GM21447 (cell line): ENCODE measurements at regions not wholly inside any gene's neighbourhood (a gene's known extent, or its start where the extent isn't known, plus 50 kb on each side); places are given as distances from the start of the nearest gene placed in this dataset.
"Not testable (repeated sequence)": the region's sequence is repeated elsewhere in the genome, so short reads cannot be mapped to it uniquely, and the experiment has no call there.

Source experiments
- ATAC-seq: cut with Tn5 transposase; IDR thresholded peaks from one replicate; pipeline ENCODE4 v1.9.1; 2021; ENCODE audit not compliant: unreplicated experiment

DNA sequence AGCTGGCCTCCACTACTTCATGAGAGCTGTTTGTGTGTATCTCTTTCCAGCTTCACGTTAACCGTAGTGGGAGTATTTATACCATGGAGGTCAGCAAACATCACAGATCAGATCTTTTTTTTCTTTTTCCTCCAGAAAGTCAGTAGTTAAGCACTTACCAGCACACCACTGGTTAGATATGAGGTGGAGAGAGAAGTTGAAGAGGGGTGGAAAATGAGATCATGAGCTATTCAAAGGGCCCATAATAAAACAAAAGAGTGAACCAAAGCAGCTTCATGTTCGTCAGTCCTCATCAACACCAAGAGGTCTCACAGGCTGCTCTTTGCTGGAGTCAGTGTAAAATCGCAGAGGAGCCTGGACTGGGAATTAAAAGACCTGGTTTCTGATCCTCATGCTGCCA is 125.1 kb upstream of the SGK1 start:
- ATAC-seq: no peak

- no peak for ATAC-seq
Observed at GRCh38 chr6:134442073-134442472, 124.2 kb upstream of the SGK1 start.

DNA sequence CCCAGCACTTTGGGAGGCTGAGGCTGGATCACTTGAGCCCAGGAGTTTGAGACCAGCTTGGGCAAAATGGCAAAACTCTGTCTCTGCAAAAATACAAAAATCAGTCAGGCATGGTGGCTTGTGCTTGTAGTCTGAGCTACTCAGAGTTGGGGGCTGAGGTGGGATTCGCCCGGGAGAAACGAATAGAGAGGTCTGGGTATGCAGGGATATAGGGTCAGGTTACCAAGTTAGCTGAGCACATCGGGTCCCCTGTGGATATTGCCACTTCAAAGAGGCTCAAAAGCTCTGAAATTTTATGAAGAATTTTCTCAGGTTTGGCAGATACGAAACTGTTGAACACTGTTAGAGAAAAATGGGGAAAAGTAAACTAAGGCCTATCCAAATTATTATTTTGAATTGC is 120.9 kb upstream of the SGK1 start:
- no peak for ATAC-seq

DNA sequence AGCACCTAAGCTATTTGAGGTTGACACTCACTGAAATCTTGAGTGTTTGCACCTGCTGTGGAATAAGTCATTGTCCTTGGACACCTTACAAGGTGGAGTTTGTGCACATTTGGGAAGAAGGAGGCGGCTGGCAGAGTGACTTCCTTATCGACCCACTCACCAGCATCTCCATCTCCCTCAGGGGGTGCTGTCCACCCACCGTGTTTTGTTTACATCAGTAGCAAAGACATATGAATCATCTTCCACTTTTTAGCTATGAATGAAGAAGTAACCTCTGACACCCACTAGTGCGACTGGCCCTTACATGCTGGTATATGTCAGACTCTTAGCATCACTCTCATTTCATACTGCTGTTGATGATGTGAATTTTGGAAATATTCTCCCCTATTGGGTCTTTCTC is 119.5 kb upstream of the SGK1 start:
- peak; percentile 44 for ATAC-seq

DNA sequence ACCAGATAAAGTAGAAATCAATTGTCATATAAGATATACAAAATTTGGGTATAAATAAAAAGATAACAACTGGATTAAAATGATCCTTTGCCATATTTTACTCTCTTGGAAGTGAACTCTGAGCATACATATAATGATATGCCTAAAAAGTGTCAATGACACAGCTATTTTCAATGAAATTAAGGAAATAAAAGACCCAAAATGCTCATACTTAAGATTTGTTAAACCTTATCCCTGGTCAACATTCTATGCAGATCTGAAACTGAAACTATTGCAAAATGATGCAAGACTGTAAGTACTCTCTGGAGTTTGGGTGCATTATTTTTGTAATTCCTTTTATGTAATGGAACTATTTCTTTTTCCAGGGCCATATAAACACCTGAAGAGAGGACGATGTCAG is 119.0 kb upstream of the SGK1 start:
- ATAC-seq: no peak

DNA sequence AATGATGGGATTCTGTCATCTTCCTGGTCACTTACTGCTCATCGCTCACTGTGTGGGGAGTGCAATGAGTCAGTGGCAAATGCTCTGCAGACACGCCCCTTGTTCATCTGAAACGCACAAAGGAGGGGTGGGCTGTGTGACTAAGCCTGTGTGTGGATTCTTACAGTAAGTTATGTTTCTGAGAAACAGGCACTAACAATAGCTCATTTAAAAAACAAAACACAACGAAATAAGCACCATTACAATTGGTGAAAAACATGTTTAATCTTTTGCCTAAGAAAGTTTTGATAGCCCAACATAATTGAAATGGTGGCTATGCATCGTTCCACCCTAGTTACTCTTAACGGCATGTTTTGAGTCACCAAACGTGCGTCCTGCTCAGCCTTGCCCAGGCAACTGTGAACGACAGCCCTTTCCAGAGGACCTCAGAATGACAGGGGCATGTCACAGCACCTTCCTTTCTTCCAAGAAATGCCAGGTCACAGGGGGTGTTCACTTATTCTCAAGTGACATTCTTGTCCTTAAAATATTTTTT is 118.4 kb upstream of the SGK1 start:
- ATAC-seq: peak; percentile 89

DNA sequence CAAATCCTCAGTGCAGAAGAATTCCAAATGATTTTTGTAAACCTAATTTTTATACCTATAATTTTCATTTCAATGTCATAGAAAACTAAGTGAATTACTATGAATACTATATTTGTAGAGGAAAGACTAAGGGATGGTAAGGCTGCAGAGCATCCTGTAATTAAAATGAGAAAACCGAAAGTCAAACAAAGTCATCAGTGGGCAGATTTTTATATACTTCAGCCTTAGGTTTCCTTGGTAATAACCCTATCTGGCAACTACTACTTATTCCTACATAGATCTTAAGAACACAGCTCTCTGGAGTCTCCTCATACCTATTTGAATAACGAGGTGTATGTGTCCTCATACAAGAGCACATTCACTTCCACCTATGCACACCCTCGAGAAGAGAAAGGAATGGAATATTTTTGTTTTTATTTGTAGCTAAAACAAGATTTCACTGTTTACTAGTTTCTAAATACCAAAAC is 117.9 kb upstream of the SGK1 start:
- ATAC-seq: peak; percentile 24

DNA sequence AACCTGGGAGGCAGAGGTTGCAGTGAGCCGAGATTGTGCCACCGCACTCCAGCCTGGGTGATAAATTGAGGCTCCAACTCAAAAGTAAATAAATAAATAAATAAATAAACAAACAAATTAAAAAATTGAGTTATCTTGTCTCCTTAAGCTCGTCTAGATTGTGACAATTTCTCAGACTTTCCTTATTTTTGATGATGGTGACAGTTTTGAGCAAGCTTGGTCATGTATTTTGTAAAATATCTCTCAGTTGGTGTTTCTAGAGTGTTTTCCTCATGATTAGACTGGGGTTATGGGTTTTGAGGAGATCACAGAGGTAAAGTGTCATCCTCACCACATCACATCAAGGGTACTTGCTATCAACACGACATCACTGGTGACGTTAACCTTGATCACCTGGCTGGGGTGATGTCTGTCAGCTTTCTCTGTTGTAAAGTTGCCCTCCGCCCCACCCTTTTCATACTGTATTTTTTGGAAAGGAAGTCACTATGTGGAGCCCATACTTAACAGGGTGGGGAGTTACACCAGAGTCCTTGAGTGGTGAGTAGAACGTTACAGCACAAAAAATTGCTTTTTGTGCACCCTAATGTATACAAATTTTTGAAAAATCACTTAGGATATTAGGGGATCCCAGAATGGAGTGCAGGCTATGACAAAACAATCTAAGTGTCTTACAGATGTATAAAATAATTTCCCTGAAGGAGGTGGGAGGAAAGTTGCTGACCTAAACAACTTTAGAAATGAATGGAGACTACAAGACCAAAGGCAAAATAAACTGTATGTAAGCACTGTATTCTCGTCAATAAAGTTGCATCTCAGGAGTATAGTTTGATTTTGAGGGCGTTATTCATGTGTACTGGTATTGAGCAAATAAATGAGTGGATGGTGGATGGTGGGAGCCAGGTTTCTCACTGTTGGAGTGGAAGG is 116.4 kb upstream of the SGK1 start:
- ATAC-seq: no peak

DNA sequence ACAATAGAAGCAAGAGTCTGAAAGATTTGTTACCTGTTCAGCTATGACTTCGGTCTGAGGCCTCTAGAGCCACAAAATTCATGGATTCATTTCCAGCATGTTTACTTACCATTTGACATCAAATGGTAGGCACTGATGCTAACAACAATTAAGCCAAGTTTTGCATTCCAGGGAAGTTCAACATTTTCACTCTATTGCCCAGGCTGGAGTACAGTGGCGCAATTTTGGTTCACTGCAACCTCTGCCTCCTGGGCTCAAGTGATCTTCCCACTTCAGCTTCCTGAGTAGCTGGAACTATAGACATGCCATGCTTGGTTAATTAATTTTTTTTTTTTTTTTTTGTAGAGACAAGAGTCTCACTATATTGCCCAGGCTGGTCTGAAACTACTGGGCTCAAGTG is 114.1 kb upstream of the SGK1 start:
- ATAC-seq: no peak

DNA sequence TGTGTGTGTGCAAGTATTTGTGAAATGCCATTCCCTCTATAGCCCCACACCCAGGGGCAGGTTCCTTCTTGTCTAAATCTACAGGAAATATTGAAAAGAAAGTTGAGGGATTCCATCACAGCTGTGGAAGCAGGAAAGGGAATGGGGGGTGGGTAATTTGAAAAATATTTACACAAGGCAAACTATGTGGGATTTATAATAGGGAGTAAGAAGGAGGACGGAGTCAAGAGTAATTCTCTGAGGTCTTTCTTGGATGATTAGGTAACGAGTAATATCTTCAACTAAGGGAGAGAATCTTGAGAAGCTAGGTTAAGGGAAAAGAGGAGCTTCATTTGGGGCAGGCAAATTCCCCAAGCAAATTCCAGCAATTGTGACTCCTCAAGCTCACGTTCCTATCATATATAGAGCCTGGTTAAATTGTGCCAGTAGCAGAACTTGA is 113.5 kb upstream of the SGK1 start:
- no peak for ATAC-seq

GRCh38 chr6:134429861-134430380 is 112.0 kb upstream of the SGK1 start:
- no peak for ATAC-seq

- no peak for ATAC-seq
Observed at GRCh38 chr6:134427721-134428120, 109.8 kb upstream of the SGK1 start.

GRCh38 chr6:134426623-134427022 is 108.7 kb upstream of the SGK1 start:
- ATAC-seq: no peak

- ATAC-seq: not testable (repeated sequence)
Observed at GRCh38 chr6:134425917-134426316, 108.0 kb upstream of the SGK1 start.

GRCh38 chr6:134425513-134425912 is 107.6 kb upstream of the SGK1 start:
- no peak for ATAC-seq

DNA sequence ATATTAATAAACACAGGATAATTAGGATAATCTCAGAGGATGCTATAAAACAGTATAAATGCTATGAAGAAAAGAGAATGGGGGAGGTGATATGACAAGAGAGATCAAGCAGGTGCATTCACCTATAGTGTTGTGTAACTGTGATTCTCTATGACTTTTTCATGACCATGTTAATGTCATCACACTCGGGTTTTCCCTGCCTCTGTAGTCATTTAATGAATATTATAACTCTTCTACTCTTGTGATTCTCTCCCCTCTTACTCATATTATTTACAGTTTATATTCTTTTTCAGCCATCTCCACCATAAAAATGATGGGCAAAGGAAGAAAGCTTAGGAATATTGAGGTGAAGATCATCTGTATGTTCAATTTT is 106.9 kb upstream of the SGK1 start:
- no peak for ATAC-seq

GRCh38 chr6:134424165-134424797 is 106.4 kb upstream of the SGK1 start:
- ATAC-seq: no peak

DNA sequence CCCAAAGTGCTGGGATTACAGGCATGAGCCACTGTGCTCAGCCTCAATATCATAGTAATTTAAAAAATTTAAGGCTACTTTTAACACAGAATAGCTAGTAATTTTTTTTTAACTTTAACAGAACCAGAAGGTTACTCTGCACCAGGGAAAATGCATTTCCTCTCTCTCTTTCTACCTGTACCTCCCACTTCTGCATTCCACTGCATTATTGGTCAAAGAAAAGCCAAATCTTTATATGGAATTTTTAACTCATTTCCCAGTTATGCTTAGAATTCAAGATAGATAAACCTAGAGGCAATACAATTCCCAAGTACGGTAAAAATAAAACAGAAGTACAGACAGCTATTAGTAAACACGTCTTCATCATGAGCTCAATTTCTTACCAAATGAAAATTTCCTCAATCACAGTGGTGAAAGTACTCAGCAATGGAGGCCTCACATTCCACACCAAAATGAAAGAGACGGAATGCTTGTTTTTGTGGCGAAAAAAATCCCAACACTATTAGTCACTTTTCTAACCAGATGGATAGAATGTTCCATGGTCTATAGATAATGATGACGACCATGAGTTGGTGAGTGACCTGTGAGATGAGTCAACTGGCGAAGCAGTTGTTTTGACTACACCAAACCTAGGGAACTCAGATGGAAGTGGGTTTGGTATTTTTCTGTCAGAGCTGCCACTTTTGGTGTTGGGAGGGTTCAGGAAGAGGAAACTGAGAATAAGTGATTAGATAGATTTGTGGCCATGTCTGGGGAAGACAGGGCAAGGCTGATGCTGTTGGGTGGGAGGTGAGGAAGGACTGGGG is 104.7 kb upstream of the SGK1 start:
- no peak for ATAC-seq

DNA sequence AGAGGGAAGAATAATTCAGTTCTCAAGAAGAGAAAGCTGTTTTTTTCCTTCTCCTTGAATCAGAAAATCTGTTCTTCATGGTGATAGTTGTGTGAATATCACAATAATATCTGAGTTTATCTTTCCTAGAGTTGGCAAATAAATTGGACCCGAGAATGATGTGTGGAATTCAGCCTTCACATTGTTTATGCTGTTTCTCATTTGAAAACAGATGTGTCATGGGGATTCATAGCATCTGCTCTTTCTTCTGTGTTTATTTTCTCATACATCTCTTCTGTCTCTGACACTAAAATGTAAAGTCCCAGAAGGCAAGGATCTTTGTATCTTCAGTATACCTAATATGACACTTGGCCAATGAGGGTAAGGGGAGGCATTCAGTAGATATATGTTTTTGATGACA is 103.6 kb upstream of the SGK1 start:
- no peak for ATAC-seq

GRCh38 chr6:134420614-134421181 is 102.8 kb upstream of the SGK1 start:
- ATAC-seq: no peak

- no peak for ATAC-seq
Observed at GRCh38 chr6:134419716-134420115, 101.8 kb upstream of the SGK1 start.
